ENCODE measurements at regions not wholly inside any gene's neighbourhood (a gene's known extent, or its start where the extent isn't known, plus 50 kb on each side); places are given as distances from the start of the nearest gene placed in this dataset.
"Not testable (repeated sequence)": the region's sequence is repeated elsewhere in the genome, so short reads cannot be mapped to it uniquely, and the experiment has no call there.

- no peak for DNase-seq
These were observed 152.2 kb upstream of the PDE1C start for GRCh38 chr7:32222251-32222900.

GRCh38 chr7:32221736-32222135 lies 151.5 kb upstream of the PDE1C start:
- no peak for DNase-seq

GRCh38 chr7:32221056-32221455 lies 150.8 kb upstream of the PDE1C start:
- DNase-seq = no peak

GRCh38 chr7:32219831-32220230 lies 149.6 kb upstream of the PDE1C start:
- not testable (repeated sequence) for DNase-seq

- no peak for DNase-seq
These were observed 149.2 kb upstream of the PDE1C start for GRCh38 chr7:32219416-32219815.

GRCh38 chr7:32218741-32219288 lies 148.6 kb upstream of the PDE1C start:
- no peak for DNase-seq

GRCh38 chr7:32218154-32218467 lies 147.9 kb upstream of the PDE1C start:
- DNase-seq = no peak

- DNase-seq = no peak
These were observed 147.3 kb upstream of the PDE1C start for GRCh38 chr7:32217341-32218153.

- no peak for DNase-seq
These were observed 146.6 kb upstream of the PDE1C start for GRCh38 chr7:32216759-32217158.

GRCh38 chr7:32215697-32216096 lies 145.5 kb upstream of the PDE1C start:
- no peak for DNase-seq

- DNase-seq = no peak
These were observed 144.7 kb upstream of the PDE1C start for GRCh38 chr7:32214913-32215312.

- no peak for DNase-seq
These were observed 142.1 kb upstream of the PDE1C start for GRCh38 chr7:32212321-32212720.

- DNase-seq = no peak
These were observed 136.8 kb upstream of the PDE1C start for GRCh38 chr7:32206987-32207386.

GRCh38 chr7:32206488-32206887 lies 136.3 kb upstream of the PDE1C start:
- DNase-seq = no peak

GRCh38 chr7:32205298-32205824 lies 135.2 kb upstream of the PDE1C start:
- DNase-seq = not testable (repeated sequence)

GRCh38 chr7:32204361-32205018 lies 134.3 kb upstream of the PDE1C start:
- peak; percentile 38 for DNase-seq

GRCh38 chr7:32200646-32201045 lies 130.4 kb upstream of the PDE1C start:
- peak; percentile 9 for DNase-seq

GRCh38 chr7:32194537-32194936 lies 124.3 kb upstream of the PDE1C start:
- DNase-seq = no peak

- no peak for DNase-seq
These were observed 121.1 kb upstream of the PDE1C start for GRCh38 chr7:32191305-32191704.

- no peak for DNase-seq
These were observed 109.4 kb upstream of the PDE1C start for GRCh38 chr7:32179567-32179966.

GRCh38 chr7:32178677-32179366 lies 108.6 kb upstream of the PDE1C start:
- DNase-seq = no peak

GRCh38 chr7:32177232-32177631 lies 107.0 kb upstream of the PDE1C start:
- no peak for DNase-seq

GRCh38 chr7:32175099-32175498 lies 104.9 kb upstream of the PDE1C start:
- DNase-seq = no peak

Measured in hematopoietic multipotent progenitor cell treated with erythropoietin and hydrocortisone succinate and interleukin-3 and kit ligand, for 8 days (in vitro differentiated cells).